ENCODE measurements at regions not wholly inside any gene's neighbourhood (a gene's known extent, or its start where the extent isn't known, plus 50 kb on each side); places are given as distances from the start of the nearest gene placed in this dataset.

DNA sequence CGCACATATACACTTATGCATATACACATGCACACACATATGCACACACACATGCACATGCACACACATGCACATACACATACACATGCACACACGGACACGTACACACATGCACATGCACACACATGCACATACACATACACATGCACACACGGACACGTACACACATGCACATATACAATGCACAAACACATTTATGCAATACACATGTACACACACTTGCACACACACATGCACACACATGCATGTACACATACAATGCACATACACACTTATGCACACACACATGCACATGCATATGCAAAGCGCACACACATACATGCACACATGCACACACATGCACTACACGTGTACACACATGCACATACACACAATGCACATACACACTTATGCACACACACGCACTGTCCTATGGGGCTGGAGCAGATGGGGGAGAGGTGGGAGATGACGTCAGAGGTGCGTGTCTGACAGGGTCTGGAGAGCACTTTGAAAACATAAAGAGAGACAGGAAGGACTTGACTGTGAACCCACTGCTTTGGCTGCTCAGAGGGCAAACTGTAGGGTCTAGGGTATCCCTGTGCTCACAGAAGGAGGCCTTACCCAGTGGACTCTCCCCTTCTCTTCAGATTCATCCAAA is 108.2 kb downstream of the UQCRFS1 start:
- DNase-seq (ENCODE audit: low read depth, low spot score) = no peak
- TF ChIP-seq, protein P1, sequence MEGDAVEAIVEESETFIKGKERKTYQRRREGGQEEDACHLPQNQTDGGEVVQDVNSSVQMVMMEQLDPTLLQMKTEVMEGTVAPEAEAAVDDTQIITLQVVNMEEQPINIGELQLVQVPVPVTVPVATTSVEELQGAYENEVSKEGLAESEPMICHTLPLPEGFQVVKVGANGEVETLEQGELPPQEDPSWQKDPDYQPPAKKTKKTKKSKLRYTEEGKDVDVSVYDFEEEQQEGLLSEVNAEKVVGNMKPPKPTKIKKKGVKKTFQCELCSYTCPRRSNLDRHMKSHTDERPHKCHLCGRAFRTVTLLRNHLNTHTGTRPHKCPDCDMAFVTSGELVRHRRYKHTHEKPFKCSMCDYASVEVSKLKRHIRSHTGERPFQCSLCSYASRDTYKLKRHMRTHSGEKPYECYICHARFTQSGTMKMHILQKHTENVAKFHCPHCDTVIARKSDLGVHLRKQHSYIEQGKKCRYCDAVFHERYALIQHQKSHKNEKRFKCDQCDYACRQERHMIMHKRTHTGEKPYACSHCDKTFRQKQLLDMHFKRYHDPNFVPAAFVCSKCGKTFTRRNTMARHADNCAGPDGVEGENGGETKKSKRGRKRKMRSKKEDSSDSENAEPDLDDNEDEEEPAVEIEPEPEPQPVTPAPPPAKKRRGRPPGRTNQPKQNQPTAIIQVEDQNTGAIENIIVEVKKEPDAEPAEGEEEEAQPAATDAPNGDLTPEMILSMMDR (IDR thresholded peaks at IDR 0.05; ENCODE audit: low read depth, low read length) = no peak
- in situ Hi-C loops (cut with HindIII; ENCODE audit: low sequenced_read_pairs) = no loop called here
- no peak overlapping the region for H3K4me3 ChIP-seq (ENCODE audit: low read depth, low read length)

DNA sequence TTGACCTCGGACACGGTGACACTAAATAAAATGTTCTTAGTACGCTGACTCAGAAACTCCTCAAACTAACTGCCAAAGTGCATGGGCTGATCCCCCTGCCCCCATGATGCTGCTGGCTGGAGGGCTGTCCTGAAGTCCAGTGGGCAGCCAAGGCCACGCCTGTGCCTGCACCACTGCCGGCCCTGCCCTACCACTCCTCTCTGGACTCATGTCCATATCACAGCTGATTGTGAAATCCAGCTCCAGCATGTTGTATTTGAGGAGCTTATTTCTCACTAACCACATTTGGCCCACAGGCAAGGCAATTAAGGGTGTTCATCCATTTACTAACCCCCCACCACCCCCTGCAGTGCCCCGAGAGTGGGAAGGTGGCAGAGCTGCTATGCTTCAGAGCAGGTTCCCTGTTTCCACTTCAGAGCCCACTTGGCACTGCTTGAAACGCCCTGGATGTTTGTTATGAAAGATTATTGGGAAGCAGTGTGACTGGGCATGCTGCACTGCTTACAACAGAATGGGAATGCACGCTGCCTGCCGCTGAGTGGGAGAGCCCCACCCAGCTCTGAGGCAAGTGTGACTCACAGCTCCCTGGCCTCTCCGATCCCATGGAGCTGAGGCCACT is 114.0 kb downstream of the UQCRFS1 start:
- no peak for DNase-seq (ENCODE audit: low read depth, low spot score)
- TF ChIP-seq, protein P1 (IDR thresholded peaks at IDR 0.05; ENCODE audit: low read depth, low read length) = no peak
- no peak overlapping the region for H3K4me3 ChIP-seq (ENCODE audit: low read depth, low read length)
- in situ Hi-C loops (cut with HindIII; ENCODE audit: low sequenced_read_pairs) = no loop called here

DNA sequence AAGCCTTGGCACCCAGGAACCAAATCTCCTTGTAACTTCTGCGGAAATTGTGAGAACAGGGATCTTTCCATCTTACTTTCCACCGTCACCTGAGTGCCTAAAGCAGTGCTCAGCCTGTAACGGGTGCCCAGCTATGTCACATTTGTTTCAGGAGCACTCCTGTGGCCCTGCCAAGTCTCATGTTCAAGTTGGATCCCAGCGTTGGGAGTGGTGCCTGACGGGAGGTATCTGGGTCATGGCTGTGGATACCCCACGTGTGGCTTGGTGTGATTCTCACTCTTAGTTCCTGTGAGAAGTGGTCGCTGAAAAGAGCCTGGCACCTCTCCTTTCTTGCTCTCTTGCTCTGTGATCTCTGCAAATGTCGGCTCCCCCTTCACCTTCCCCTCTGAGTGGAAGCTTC is 114.9 kb downstream of the UQCRFS1 start:
- TF ChIP-seq, protein P1 (IDR thresholded peaks at IDR 0.05; ENCODE audit: low read depth, low read length) = no peak
- DNase-seq (ENCODE audit: low read depth, low spot score) = no peak
- no peak overlapping the region for H3K4me3 ChIP-seq (ENCODE audit: low read depth, low read length)
- in situ Hi-C loops (cut with HindIII; ENCODE audit: low sequenced_read_pairs) = no loop called here

DNA sequence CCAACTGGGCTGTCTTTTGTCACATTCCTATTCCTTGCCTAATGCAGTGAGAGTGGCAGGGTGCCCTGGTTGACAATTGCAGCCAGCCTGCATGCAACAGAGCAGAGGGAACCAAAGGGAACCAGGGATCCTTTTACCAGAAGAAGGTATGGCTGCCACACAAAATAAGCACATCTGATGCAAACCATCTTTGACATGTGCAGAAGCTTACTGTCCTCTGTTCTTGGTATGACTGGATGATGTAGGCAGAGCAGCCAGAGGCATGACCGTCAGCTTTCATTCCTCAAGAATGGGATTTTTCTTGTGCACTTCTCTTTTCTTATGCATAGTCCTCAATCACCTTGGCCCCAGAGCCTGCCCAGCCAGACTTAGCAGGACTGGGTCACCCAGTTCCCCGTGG is 116.1 kb downstream of the UQCRFS1 start:
- TF ChIP-seq, protein P1 (IDR thresholded peaks at IDR 0.05; ENCODE audit: low read depth, low read length) = no peak
- H3K4me3 ChIP-seq (ENCODE audit: low read depth, low read length) = no peak overlapping the region
- in situ Hi-C loops (cut with HindIII; ENCODE audit: low sequenced_read_pairs) = no loop called here
- DNase-seq (ENCODE audit: low read depth, low spot score) = no peak

DNA sequence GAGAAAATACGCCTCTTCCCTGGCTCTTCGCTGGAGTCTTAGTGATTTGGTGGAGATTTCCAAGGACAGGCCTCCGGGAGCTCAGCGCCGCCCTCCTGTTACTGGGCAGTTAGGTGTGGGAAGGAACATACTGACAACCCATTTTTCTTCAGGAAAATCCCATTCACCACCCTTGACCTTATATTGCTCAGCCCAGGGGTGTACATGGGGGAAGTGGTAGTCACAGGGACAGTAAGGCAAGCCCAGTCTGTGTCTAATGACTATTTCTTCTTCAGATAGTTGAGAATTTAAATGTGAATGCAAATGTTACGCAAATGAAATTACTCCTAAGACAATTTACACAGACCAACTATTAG is 119.4 kb downstream of the UQCRFS1 start:
- no peak overlapping the region for H3K4me3 ChIP-seq (ENCODE audit: low read depth, low read length)
- TF ChIP-seq, protein P1 (IDR thresholded peaks at IDR 0.05; ENCODE audit: low read depth, low read length) = no peak
- in situ Hi-C loops (cut with HindIII; ENCODE audit: low sequenced_read_pairs) = no loop called here

DNA sequence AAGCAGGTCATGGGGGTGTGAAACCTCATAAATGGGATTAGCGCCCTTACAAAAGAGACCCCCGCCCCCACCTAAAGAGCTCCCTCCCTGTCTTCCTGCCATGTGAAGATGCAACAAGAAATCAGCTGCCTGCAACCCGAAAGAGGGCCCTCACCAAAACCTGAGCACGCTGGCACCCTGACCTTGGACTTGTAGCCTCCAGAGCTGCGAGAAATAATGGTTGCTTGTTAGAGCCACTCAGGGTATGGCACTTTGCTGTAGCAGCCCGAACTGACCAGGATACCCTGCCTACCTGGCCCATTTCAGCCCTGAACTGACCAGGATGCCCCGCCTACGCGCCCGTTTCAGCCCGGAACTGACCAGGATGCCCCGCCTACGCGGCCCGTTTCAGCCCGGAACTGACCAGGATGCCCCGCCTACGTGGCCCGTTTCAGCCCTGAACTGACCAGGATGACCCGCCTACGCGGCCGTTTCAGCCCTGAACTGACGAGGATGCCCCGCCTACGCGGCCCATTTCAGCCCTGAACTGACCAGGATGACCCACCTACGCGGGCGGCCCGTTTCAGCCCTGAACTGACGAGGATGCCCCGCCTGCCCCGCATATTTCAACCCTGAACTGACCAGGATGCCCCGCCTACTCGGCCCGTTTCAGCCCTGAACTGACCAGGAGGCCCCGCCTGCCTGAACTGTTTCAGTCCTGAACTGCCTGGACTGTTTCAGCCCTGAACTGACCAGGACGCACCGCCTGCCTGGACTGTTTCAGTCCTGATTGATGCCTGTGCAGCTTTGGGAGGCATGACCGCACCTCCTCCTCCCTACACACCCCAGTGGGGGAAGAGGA is 120.0 kb downstream of the UQCRFS1 start:
- in situ Hi-C loops (cut with HindIII; ENCODE audit: low sequenced_read_pairs) = no loop called here
- H3K4me3 ChIP-seq (ENCODE audit: low read depth, low read length) = no peak overlapping the region
- DNase-seq (ENCODE audit: low read depth, low spot score) = no peak
- TF ChIP-seq, protein P1 (IDR thresholded peaks at IDR 0.05; ENCODE audit: low read depth, low read length) = no peak

More for the DNA sequence above, 119.4 kb downstream of the UQCRFS1 start:
- no peak for DNase-seq (ENCODE audit: low read depth, low spot score)

Data from astrocyte of the spinal cord (primary cell).